H1 (cell line): ENCODE measurements at regions not wholly inside any gene's neighbourhood (a gene's known extent, or its start where the extent isn't known, plus 50 kb on each side); places are given as distances from the start of the nearest gene placed in this dataset.

Source experiments
- CTCF ChIA-PET: fragments of 300-600 bp; sonication (Branson Sonifier 250); formaldehyde crosslinking; loops from one replicate; lab custom pipeline; 2021; ENCODE audit not compliant: partially characterized antibody; lab: Charles Lee
- POLR2A ChIA-PET: fragments of 300-600 bp; sonication (Branson Sonifier 250); formaldehyde crosslinking; loops from one replicate; lab custom pipeline; 2021; ENCODE audit warnings: inconsistent platforms; ENCODE audit not compliant: partially characterized antibody; lab: Charles Lee
- DNase-seq, 2 experiments: peaks; one replicate each; pipeline versions ENCODE4 v3.0.0 to v3.0.0-alpha.2; 2010 to 2022; ENCODE audit warnings: low spot score in 2 of 2, low read depth in 1 of 2, mixed read lengths in 1 of 2
- FAIRE-seq: peaks from 2 replicates; lab custom pipeline; 2011; peaks lifted over from hg19 to GRCh38; lab: Jason Lieb, UNC
- H2AFZ ChIP-seq: 2 replicates; pipeline ENCODE4 v1.8.1; 2012; ENCODE audit warnings: low read length, inconsistent platforms
- H2AK5ac ChIP-seq: 2 replicates; pipeline ENCODE4 v1.6.1; 2013; ENCODE audit warnings: low read depth, low read length
- H2BK120ac ChIP-seq: replicated peaks from 2 replicates; pipeline ENCODE3; 2013; ENCODE audit warnings: low read depth, low read length, inconsistent platforms
- H2BK12ac ChIP-seq: 2 replicates; pipeline ENCODE4 v1.6.1; 2013; ENCODE audit warnings: low read depth, low read length
- H2BK15ac ChIP-seq: 2 replicates; pipeline ENCODE4 v1.6.1; 2013; ENCODE audit warnings: low read length
- H2BK20ac ChIP-seq: 2 replicates; pipeline ENCODE4 v1.6.1; 2013; ENCODE audit warnings: low read length
- H2BK5ac ChIP-seq: 2 replicates; pipeline ENCODE4 v1.6.1; 2013; ENCODE audit warnings: low read depth, low read length
- H3K14ac ChIP-seq: 2 replicates; pipeline ENCODE4 v1.6.1; 2013; ENCODE audit warnings: inconsistent platforms; ENCODE audit not compliant: insufficient read length
- H3K18ac ChIP-seq: 2 replicates; pipeline ENCODE4 v1.6.1; 2013; ENCODE audit warnings: low read length; ENCODE audit errors: extremely low read depth
- H3K23ac ChIP-seq: 2 replicates; pipeline ENCODE4 v1.6.1; 2013; ENCODE audit warnings: inconsistent platforms; ENCODE audit not compliant: insufficient read length
- H3K23me2 ChIP-seq: 2 replicates; pipeline ENCODE4 v1.6.1; 2013; ENCODE audit warnings: low read depth, low read length
- H3K27ac ChIP-seq: 2 replicates; pipeline ENCODE4 v1.6.1; 2011; ENCODE audit warnings: low read depth, low read length, inconsistent platforms
- H3K27me3 ChIP-seq, 4 experiments: replicated peaks in 1 of 4; 1 replicate in 1 of 4; 2 replicates in 3 of 4; pipeline versions ENCODE4 v1.6.1 to v1.8.1; 2011 to 2013; ENCODE audit warnings: low read length in 3 of 4, mild to moderate bottlenecking in 3 of 4, inconsistent platforms in 2 of 4, mixed read lengths in 2 of 4, moderate library complexity in 1 of 4; ENCODE audit not compliant: control insufficient read depth in 3 of 4, insufficient read depth in 3 of 4; ENCODE audit errors: extremely low read depth in 1 of 4
- H3K36me3 ChIP-seq, 4 experiments: 2 replicates each; pipeline versions ENCODE4 v1.6.1 to v1.8.1; 2011 to 2013; ENCODE audit warnings: mild to moderate bottlenecking in 4 of 4, low read length in 3 of 4, moderate library complexity in 2 of 4, control low read depth in 1 of 4, inconsistent platforms in 1 of 4; ENCODE audit not compliant: insufficient read depth in 4 of 4, control insufficient read depth in 2 of 4
- H3K4ac ChIP-seq: replicated peaks from 2 replicates; pipeline ENCODE3; 2013; ENCODE audit warnings: low read length, low read depth, mixed read lengths, inconsistent platforms; ENCODE audit not compliant: insufficient read length
- H3K4me1 ChIP-seq, 4 experiments: replicated peaks in 1 of 4; 1 replicate in 1 of 4; 2 replicates in 3 of 4; pipeline versions ENCODE4 v1.6.1 to v1.8.1; 2011 to 2013; ENCODE audit warnings: low read length in 3 of 4, inconsistent platforms in 2 of 4, mixed read lengths in 1 of 4; ENCODE audit not compliant: insufficient read depth in 4 of 4, control insufficient read depth in 3 of 4
- H3K4me2 ChIP-seq, 2 experiments: 2 replicates each; pipeline versions ENCODE4 v1.6.1 to v1.8.1; 2011 to 2013; ENCODE audit warnings: low read depth in 2 of 2, low read length in 2 of 2, control low read depth in 1 of 2, inconsistent platforms in 1 of 2, mild to moderate bottlenecking in 1 of 2; ENCODE audit not compliant: insufficient read depth in 1 of 2
- H3K4me3 ChIP-seq, 4 experiments: fragments of 200-600, 300-600 bp in 1 of 4; sonication (generic), shearing (Covaris generic), sonication (Bioruptor Twin) in 1 of 4; 2 replicates each; pipeline versions ENCODE4 v1.5.1 to v1.8.1; 2011 to 2016; ENCODE audit warnings: low read length in 4 of 4, low read depth in 3 of 4, control low read depth in 2 of 4, inconsistent platforms in 2 of 4, mild to moderate bottlenecking in 2 of 4, mixed read lengths in 1 of 4, moderate library complexity in 1 of 4; ENCODE audit not compliant: insufficient read depth in 2 of 4; ENCODE audit errors: extremely low read depth in 1 of 4
- H3K56ac ChIP-seq: replicated peaks from 2 replicates; pipeline ENCODE3; 2013; ENCODE audit warnings: low read depth, mild to moderate bottlenecking, mixed read lengths, low read length, inconsistent platforms; ENCODE audit not compliant: insufficient read length
- H3K79me1 ChIP-seq: 2 replicates; pipeline ENCODE4 v1.6.1; 2013; ENCODE audit warnings: low read depth, low read length, control low read depth
- H3K79me2 ChIP-seq, 2 experiments: 2 replicates each; pipeline versions ENCODE4 v1.6.1 to v1.8.1; 2012 to 2013; ENCODE audit warnings: low read length in 2 of 2, mild to moderate bottlenecking in 2 of 2, inconsistent platforms in 1 of 2; ENCODE audit not compliant: insufficient read depth in 2 of 2, control insufficient read depth in 1 of 2
- H3K9ac ChIP-seq, 4 experiments: replicated peaks in 1 of 4; 1 replicate in 1 of 4; 2 replicates in 3 of 4; pipeline versions ENCODE4 v1.6.1 to v1.8.1; 2011 to 2013; ENCODE audit warnings: low read depth in 3 of 4, low read length in 3 of 4, control low read depth in 2 of 4, mild to moderate bottlenecking in 2 of 4, moderate library complexity in 2 of 4, inconsistent platforms in 1 of 4; ENCODE audit errors: extremely low read depth in 1 of 4
- H3K9me3 ChIP-seq, 2 experiments: 2 replicates each; pipeline versions ENCODE4 v1.6.1 to v1.8.1; 2012 to 2013; ENCODE audit warnings: mild to moderate bottlenecking in 2 of 2, moderate library complexity in 2 of 2, control low read depth in 1 of 2, inconsistent platforms in 1 of 2, low read depth in 1 of 2, low read length in 1 of 2, mixed read lengths in 1 of 2; ENCODE audit not compliant: insufficient read depth in 2 of 2
- H4K20me1 ChIP-seq, 2 experiments: replicated peaks in 1 of 2; 2 replicates each; pipeline versions ENCODE3 to v1.8.1; 2011 to 2013; ENCODE audit warnings: inconsistent platforms in 2 of 2, low read length in 2 of 2, mild to moderate bottlenecking in 1 of 2; ENCODE audit not compliant: insufficient read depth in 2 of 2, control insufficient read depth in 1 of 2
- H4K5ac ChIP-seq: 2 replicates; pipeline ENCODE4 v1.6.1; 2013; ENCODE audit warnings: low read length, low read depth, mixed read lengths, inconsistent platforms; ENCODE audit not compliant: insufficient read length
- H4K8ac ChIP-seq: 2 replicates; pipeline ENCODE4 v1.8.0; 2013; ENCODE audit warnings: mild to moderate bottlenecking, moderate library complexity, low read length, inconsistent platforms; ENCODE audit not compliant: insufficient read depth; ENCODE audit errors: extremely low read depth
- H4K91ac ChIP-seq: replicated peaks from 2 replicates; pipeline ENCODE3; 2013; ENCODE audit warnings: low read length, mixed read lengths, inconsistent platforms; ENCODE audit not compliant: insufficient read length
- BCL11A ChIP-seq, 2 experiments: IDR thresholded peaks; one replicate each; pipeline ENCODE4 v1.6.1; 2011; ENCODE audit warnings: low read depth in 2 of 2, low read length in 2 of 2, mild to moderate bottlenecking in 2 of 2
- CBX5 ChIP-seq: fragments of 300-800, 300-1000 bp; sonication (generic); IDR thresholded peaks from 2 replicates; pipeline ENCODE4 v1.7.1; 2016; ENCODE audit warnings: antibody characterized with exemption, low read length, low read depth
- CTBP2 ChIP-seq: IDR thresholded peaks from 2 replicates; pipeline ENCODE4 v1.7.0; 2011; ENCODE audit warnings: borderline replicate concordance, mild to moderate bottlenecking, moderate library complexity, mixed read lengths, low read length; ENCODE audit not compliant: insufficient read depth, insufficient read length
- FOSL1 ChIP-seq: IDR thresholded peaks from 2 replicates; pipeline ENCODE4 v1.6.1; 2011; ENCODE audit warnings: mild to moderate bottlenecking, low read depth, low read length, moderate library complexity; ENCODE audit not compliant: insufficient read depth
- GABPA ChIP-seq: IDR thresholded peaks from 2 replicates; pipeline ENCODE4 v1.6.1; 2011; ENCODE audit warnings: mild to moderate bottlenecking, low read length, moderate library complexity, borderline replicate concordance; ENCODE audit not compliant: insufficient read depth
- GTF2F1 ChIP-seq: IDR thresholded peaks from 2 replicates; pipeline ENCODE4 v1.6.1; 2012; ENCODE audit warnings: low read depth, low read length, improper control_type of control experiment, borderline replicate concordance
- POU5F1 ChIP-seq: IDR thresholded peaks from 2 replicates; pipeline ENCODE4 v1.6.1; 2011; ENCODE audit warnings: low read depth, mild to moderate bottlenecking, low read length, moderate library complexity
- RXRA ChIP-seq: IDR thresholded peaks from 2 replicates; pipeline ENCODE4 v1.6.1; 2011; ENCODE audit warnings: low read depth, mild to moderate bottlenecking, low read length, moderate library complexity; ENCODE audit not compliant: insufficient read depth
- SIRT6 ChIP-seq: IDR thresholded peaks from one replicate; pipeline ENCODE4 v1.7.1; 2012; ENCODE audit warnings: low read length, inconsistent platforms
- SIX5 ChIP-seq: IDR thresholded peaks from 2 replicates; pipeline ENCODE4 v1.6.1; 2011; ENCODE audit warnings: mild to moderate bottlenecking, low read depth, low read length
- SP4 ChIP-seq: IDR thresholded peaks from 2 replicates; pipeline ENCODE4 v1.6.1; 2012; ENCODE audit warnings: low read length, inconsistent platforms
- SUZ12 ChIP-seq: fragments of 200-600 bp; sonication (generic); IDR thresholded peaks from 2 replicates; pipeline ENCODE4 v1.6.1; 2012; ENCODE audit warnings: mild to moderate bottlenecking, inconsistent platforms, low read length, moderate library complexity, mixed read lengths
- TAF7 ChIP-seq: optimal IDR thresholded peaks from 2 replicates; pipeline ENCODE3; 2011; ENCODE audit warnings: low read depth, mild to moderate bottlenecking, inconsistent platforms, low read length, moderate library complexity, borderline replicate concordance
- TF ChIP-seq, protein P1 (sequence below), 3 experiments: IDR thresholded peaks; 1 replicate in 2 of 3; 2 replicates in 1 of 3; pipeline versions ENCODE4 v1.5.1 to v1.6.1; 2011; ENCODE audit warnings: low read length in 3 of 3, mild to moderate bottlenecking in 3 of 3, inconsistent platforms in 2 of 3, low read depth in 1 of 3, moderate library complexity in 1 of 3; ENCODE audit not compliant: insufficient read depth in 1 of 3; ENCODE audit errors: control extremely low read depth in 1 of 3

DNA sequence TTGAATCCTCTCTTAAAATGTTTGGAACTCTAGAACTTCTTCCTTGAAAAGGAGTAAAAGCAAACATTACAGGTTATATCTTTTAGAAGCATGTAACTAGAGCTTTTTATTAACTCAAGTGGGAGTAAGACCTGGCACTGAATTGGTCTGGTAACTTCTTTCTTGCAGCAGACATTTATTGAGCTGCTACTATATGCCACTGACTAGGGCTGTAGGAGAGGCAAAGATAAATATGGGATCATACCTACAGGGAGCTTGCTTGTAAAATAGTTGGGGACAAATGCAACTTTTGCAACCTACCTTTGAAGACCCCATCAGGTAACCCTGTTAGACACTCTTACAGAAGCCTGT is 231.9 kb upstream of the TUT7 start:
- Histone ChIP-seq H3K79me2 (no peaks in the 10 kb centered on the region), H2AK5ac (no peak overlapping the region), H2AFZ (no peak overlapping the region), H4K20me1 (no peaks in the 10 kb centered on the region), H3K27me3 (no peaks in the 10 kb centered on the region), H3K79me1 (no peaks in the 10 kb centered on the region), H4K8ac (no peak overlapping the region), H3K14ac (no peak overlapping the region), H2BK120ac (no peak overlapping the region), H3K4me2 (no peak overlapping the region), H3K9me3 (no peaks in the 10 kb centered on the region), H3K56ac (no peak overlapping the region), H2BK20ac (no peak overlapping the region), H2BK12ac (no peak overlapping the region), H3K4me3 (no peak overlapping the region), H3K23me2 (no peaks in the 10 kb centered on the region), H3K18ac (no peak overlapping the region), H2BK5ac (no peak overlapping the region), H4K91ac (no peak overlapping the region), H4K5ac (no peak overlapping the region), H3K4me1 (no peaks in the 10 kb centered on the region), H3K27ac (no peak overlapping the region), H3K23ac (no peak overlapping the region), H3K9ac (no peak overlapping the region), H3K4ac (no peak overlapping the region), H3K36me3 (no peaks in the 10 kb centered on the region), H2BK15ac (no peak overlapping the region)
- POLR2A ChIA-PET: no interaction called here
- TF ChIP-seq RXRA (no peak), GTF2F1 (no peak), FOSL1 (no peak), CTBP2 (no peak), TAF7 (no peak), SUZ12 (no peak), GABPA (no peak), CBX5 (no peak), POU5F1 (no peak), SP4 (no peak), BCL11A (IDR thresholded peaks at IDR 0.05; ENCODE audit: low read depth in 2 of 2, low read length in 2 of 2) (no peak), SIX5 (no peak), SIRT6 (no peak)
- TF ChIP-seq, protein P1, sequence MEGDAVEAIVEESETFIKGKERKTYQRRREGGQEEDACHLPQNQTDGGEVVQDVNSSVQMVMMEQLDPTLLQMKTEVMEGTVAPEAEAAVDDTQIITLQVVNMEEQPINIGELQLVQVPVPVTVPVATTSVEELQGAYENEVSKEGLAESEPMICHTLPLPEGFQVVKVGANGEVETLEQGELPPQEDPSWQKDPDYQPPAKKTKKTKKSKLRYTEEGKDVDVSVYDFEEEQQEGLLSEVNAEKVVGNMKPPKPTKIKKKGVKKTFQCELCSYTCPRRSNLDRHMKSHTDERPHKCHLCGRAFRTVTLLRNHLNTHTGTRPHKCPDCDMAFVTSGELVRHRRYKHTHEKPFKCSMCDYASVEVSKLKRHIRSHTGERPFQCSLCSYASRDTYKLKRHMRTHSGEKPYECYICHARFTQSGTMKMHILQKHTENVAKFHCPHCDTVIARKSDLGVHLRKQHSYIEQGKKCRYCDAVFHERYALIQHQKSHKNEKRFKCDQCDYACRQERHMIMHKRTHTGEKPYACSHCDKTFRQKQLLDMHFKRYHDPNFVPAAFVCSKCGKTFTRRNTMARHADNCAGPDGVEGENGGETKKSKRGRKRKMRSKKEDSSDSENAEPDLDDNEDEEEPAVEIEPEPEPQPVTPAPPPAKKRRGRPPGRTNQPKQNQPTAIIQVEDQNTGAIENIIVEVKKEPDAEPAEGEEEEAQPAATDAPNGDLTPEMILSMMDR (IDR thresholded peaks at IDR 0.05; ENCODE audit: control extremely low read depth in 1 of 3, insufficient read depth in 1 of 3, low read depth in 1 of 3, low read length in 3 of 3): no peak
- CTCF ChIA-PET: no interaction called here
- DNase-seq (no peak), FAIRE-seq (no peak)
